Urothelium cell line (cell line): ENCODE measurements at regions not wholly inside any gene's neighbourhood (a gene's known extent, or its start where the extent isn't known, plus 50 kb on each side); places are given as distances from the start of the nearest gene placed in this dataset.
A peak's percentile ranks its signal among the peaks of the same experiment; 100 is the strongest.
"Not testable (repeated sequence)": the region's sequence is repeated elsewhere in the genome, so short reads cannot be mapped to it uniquely, and the experiment has no call there.

Experiments
- DNase-seq: peaks from one replicate; pipeline ENCODE4 v3.0.0; 2011; ENCODE audit warnings: low spot score, mixed read lengths
- FAIRE-seq: peaks from 2 replicates; lab custom pipeline; 2011; peaks lifted over from hg19 to GRCh38; lab: Jason Lieb, UNC

DNA sequence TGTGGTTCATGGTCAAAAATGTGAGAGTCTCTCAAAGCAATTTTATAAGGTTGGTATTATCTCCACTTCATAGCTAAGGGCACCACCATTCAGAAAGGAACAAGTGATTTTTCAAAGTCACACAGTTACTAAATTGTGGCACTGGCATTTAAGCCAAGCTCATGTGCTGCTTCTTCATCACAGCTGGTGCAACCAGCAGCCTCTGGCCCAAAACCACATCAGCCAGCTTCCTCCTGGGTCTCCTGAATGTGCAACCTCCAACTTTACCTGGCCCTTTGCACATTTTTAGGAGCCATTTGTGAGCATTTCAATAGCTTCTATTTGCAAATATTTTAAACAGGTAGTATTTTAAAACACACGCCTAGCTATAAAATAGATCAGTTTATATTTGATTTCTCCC is 293.7 kb downstream of the BCL11A start:
- DNase-seq, result no peak
- no peak for FAIRE-seq

GRCh38 chr2:60252581-60253150 is 300.8 kb downstream of the BCL11A start:
- FAIRE-seq (no peak), DNase-seq (no peak)

GRCh38 chr2:60251247-60251646 is 302.2 kb downstream of the BCL11A start:
- FAIRE-seq (no peak), DNase-seq (no peak)

GRCh38 chr2:60249879-60250278 is 303.6 kb downstream of the BCL11A start:
- DNase-seq (no peak), FAIRE-seq (no peak)

- DNase-seq (no peak), FAIRE-seq (no peak)
Observed at GRCh38 chr2:60247471-60247870, 306.0 kb downstream of the BCL11A start.

DNA sequence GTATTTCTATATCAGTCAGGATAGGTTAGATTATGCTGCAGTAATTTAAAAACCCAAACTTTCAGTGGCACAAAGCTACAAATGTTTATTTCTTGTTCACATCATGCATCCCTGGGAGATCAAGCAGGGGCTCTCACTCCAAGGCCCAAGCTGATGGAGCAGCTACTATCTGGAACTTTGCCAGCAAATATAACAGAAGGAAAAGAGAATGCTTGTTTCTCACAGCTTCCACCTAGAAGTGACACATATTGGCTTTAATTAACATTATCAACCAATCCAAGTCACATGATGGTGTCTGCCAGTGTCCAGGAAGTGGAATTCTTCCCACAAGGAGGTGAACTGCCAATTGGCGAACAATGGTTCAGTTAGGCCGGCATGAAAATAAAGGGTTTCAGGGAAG is 306.9 kb downstream of the BCL11A start:
- FAIRE-seq (no peak), DNase-seq (no peak)

DNA sequence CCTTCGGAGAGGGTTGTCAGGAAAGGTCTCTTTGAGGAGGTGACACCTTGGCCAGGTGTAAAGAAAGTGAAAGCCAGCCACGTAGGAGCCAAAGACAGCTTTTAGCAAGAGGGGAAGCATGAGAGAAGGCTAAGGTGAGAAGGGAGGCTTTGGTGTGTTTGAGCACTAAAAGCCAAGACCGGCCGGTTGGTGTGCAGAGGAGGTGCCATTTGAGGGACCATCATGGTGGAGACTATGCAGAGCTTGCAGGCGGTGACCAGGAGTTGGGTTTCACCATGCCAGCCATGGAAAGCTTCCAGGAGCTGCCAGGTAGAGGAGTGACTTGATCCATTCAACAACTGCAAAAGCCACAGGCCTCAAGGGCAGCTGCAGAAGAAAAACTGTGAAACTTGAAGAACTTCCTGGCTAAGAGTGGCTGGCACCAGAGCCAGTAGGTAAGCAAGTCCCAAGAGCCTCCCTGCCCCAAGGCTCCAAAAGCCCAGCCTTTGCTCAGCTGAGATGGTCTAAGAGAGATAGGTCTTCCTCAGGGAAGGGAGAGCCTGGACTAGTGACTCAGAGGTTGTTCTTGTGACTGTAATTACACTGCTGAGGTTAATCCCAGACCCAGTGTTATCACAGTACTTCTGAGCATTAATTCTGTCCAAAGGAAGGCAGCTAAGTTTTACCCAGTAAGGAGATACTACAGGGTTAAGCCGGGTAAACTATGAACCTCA is 319.0 kb downstream of the BCL11A start:
- DNase-seq, result no peak
- no peak for FAIRE-seq

DNA sequence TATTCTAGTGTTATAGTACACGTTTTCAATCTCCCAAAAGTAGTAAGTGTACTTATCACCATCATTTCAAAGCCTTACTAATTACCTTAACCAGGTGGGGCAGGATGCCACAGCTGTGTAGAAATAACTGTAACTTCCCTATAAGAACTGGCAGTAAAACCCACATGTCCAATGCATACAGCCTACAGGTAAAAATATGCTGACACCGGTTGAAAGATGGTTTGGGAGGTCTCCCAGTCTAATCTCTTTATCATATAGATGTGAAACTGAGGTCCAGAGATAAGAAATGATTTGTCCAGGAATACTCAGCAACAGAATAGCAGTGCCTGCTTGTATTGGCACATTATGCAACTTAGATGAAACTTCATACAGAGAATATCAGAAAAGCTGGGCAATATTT is 322.9 kb downstream of the BCL11A start:
- FAIRE-seq (no peak), DNase-seq (no peak)

- DNase-seq (no peak), FAIRE-seq (no peak)
Observed at GRCh38 chr2:60230037-60230436, 323.4 kb downstream of the BCL11A start.

- DNase-seq (no peak), FAIRE-seq (no peak)
Observed at GRCh38 chr2:60226943-60227342, 326.5 kb downstream of the BCL11A start.

DNA sequence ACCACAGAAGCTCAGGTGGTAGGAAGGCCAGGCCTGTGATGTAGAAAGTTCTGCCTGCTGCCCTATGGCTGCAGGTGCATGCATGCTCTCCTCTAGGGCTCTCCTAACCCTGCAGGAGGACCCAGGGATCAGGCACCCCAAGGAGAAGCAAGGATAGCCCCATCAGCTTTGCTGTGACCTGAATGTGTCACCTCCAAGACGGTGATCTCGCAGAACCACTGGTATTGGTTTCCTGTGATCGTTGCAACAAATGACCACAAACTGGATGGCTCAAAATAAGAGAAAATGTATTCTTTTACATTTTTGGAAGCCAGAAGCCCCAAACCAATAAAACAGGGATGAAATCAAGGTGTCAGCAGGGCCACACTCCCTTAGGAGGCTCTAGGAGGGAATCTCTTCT is 327.3 kb downstream of the BCL11A start:
- no peak for FAIRE-seq
- DNase-seq, result no peak

GRCh38 chr2:60223859-60224258 is 329.6 kb downstream of the BCL11A start:
- no peak for FAIRE-seq
- DNase-seq, result no peak

GRCh38 chr2:60221098-60221497 is 332.4 kb downstream of the BCL11A start:
- FAIRE-seq (no peak), DNase-seq (no peak)

GRCh38 chr2:60219536-60219935 is 333.9 kb downstream of the BCL11A start:
- FAIRE-seq (no peak), DNase-seq (no peak)

- no peak for DNase-seq
- FAIRE-seq, result no peak
Observed at GRCh38 chr2:60216452-60216995, 336.9 kb downstream of the BCL11A start.

DNA sequence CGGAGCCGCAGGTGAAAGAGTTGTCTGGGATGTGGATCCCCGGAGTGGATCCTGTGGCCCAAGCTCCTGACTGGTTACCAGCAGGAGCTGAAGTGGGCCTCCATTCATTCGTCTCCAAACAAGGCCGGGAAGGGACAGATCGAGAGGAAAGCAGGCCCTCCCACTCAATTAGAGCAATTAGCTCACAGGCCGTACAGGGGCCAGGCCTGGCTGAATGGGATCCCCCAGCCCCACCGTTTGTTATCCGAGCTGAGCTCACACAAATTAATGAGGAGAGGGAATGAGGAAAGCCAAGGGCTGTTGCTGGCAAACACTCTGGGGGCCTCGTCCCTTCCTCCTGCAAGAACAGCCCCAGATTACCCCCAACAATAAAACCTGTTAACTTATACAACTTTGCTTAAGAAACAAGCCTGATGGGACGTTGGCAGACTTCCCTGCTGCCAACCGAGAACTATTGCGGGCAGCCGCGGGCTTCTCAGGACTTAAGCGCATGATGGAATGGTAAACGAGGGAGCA is 338.0 kb downstream of the BCL11A start:
- no peak for DNase-seq

DNA sequence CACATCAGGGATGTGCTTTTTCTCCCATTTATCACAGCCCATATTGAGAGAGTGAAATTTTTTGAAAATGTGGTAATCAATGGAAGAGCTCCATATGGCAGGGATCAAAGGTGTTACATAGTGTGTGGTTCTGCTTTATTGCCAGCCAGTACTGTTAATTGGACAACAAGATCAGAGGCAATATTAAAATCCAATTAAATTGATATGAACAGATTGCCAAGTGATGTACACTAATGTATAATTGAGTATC is 338.9 kb downstream of the BCL11A start:
- DNase-seq (no peak), FAIRE-seq (no peak)

More for the DNA sequence above, 338.0 kb downstream of the BCL11A start:
- FAIRE-seq, result no peak

GRCh38 chr2:60213865-60214625 is 339.4 kb downstream of the BCL11A start:
- FAIRE-seq, result peak; percentile 37

DNA sequence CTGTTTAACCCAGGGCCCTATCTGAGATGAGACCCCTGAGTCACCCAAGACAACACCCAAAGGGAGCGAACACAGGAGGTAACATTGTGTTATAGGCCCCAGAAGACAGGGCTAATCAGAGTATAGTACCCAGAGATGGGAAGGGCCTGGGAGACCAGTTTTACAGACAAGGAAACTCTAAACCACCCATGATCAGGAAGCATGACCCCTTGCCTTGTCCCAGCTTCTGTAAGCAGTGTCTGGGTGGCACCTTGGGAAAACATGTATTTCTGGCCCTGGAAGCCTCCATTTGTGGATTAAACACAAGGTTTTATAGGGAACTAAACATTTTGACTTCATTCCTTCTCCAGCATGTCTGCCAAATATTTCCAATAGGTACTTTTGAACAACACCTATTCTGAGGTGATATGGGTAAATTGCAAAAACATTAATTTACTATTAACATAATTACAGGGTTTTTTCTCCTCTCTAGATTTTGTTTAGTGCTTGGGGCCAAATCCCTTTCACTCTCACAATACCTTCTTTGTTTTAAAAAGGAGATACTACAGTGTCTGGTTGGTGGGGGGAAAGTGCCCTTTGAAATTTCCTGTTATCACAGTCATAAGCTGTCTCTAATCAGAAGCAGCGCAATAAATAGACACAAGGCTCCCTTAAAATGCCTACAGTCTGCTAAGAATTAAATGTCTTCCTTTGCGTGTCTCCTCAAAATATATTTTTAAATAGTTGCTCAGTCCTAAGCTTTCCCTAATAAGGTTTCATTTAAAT is 341.1 kb downstream of the BCL11A start:
- no peak for DNase-seq
- FAIRE-seq, result no peak

More at GRCh38 chr2:60213865-60214625, 339.4 kb downstream of the BCL11A start:
- no peak for DNase-seq

DNA sequence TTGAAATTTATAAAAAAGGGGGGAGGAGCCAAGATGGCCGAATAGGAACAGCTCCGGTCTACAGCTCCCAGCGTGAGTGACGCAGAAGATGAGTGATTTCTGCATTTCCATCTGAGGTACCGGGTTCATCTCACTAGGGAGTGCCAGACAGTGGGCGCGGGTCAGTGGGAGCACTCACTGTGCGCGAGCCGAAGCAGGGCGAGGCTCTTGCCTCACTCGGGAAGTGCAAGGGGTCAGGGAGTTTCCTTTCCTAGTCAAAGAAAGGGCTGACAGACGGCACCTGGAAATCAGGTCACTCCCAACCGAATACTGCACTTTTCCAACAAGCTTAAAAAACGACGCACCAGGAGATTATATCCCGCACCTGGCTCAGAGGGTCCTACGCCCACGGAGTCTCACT is 364.4 kb downstream of the BCL11A start:
- not testable (repeated sequence) for DNase-seq, FAIRE-seq

GRCh38 chr2:60175290-60175689 is 378.2 kb downstream of the BCL11A start:
- DNase-seq (no peak), FAIRE-seq (no peak)
